ENCODE measurements at regions not wholly inside any gene's neighbourhood (a gene's known extent, or its start where the extent isn't known, plus 50 kb on each side); places are given as distances from the start of the nearest gene placed in this dataset.
"Not testable (repeated sequence)": the region's sequence is repeated elsewhere in the genome, so short reads cannot be mapped to it uniquely, and the experiment has no call there.

- DNase-seq, result no peak
Measured at GRCh38 chr12:5328669-5329517, 103.0 kb upstream of the NTF3 start.

- DNase-seq, result no peak
Measured at GRCh38 chr12:5332551-5332950, 99.4 kb upstream of the NTF3 start.

- no peak for DNase-seq
Measured at GRCh38 chr12:5333096-5333495, 98.8 kb upstream of the NTF3 start.

GRCh38 chr12:5335069-5335468 is 96.8 kb upstream of the NTF3 start:
- DNase-seq, result no peak

GRCh38 chr12:5341086-5341485 is 90.8 kb upstream of the NTF3 start:
- DNase-seq, result not testable (repeated sequence)

- DNase-seq, result no peak
Measured at GRCh38 chr12:5343711-5344110, 88.2 kb upstream of the NTF3 start.

- no peak for DNase-seq
Measured at GRCh38 chr12:5344131-5344530, 87.8 kb upstream of the NTF3 start.

GRCh38 chr12:5345534-5345933 is 86.4 kb upstream of the NTF3 start:
- DNase-seq, result no peak

- DNase-seq, result no peak
Measured at GRCh38 chr12:5348057-5348456, 83.9 kb upstream of the NTF3 start.

- DNase-seq, result no peak
Measured at GRCh38 chr12:5348491-5348890, 83.4 kb upstream of the NTF3 start.

- DNase-seq, result no peak
Measured at GRCh38 chr12:5364036-5364770, 67.7 kb upstream of the NTF3 start.

GRCh38 chr12:5369298-5369697 is 62.6 kb upstream of the NTF3 start:
- no peak for DNase-seq

GRCh38 chr12:5371631-5372030 is 60.3 kb upstream of the NTF3 start:
- no peak for DNase-seq

- no peak for DNase-seq
Measured at GRCh38 chr12:5374713-5375112, 57.2 kb upstream of the NTF3 start.

GRCh38 chr12:5375547-5376295 is 56.2 kb upstream of the NTF3 start:
- DNase-seq, result no peak

GRCh38 chr12:5376591-5377207 is 55.2 kb upstream of the NTF3 start:
- no peak for DNase-seq

GRCh38 chr12:5377997-5378592 is 53.8 kb upstream of the NTF3 start:
- DNase-seq, result no peak

GRCh38 chr12:5379749-5380496 is 52.0 kb upstream of the NTF3 start:
- DNase-seq, result no peak

All from GOT3 (cell line).